Nephron progenitor cell (in vitro differentiated cells): ENCODE measurements at regions not wholly inside any gene's neighbourhood (a gene's known extent, or its start where the extent isn't known, plus 50 kb on each side); places are given as distances from the start of the nearest gene placed in this dataset.
"Not testable (repeated sequence)": the region's sequence is repeated elsewhere in the genome, so short reads cannot be mapped to it uniquely, and the experiment has no call there.

Source experiments
- DNase-seq: peaks from one replicate; pipeline ENCODE4 v3.0.0; 2021
- H3K27ac Mint-ChIP-seq: 2 replicates; pipeline ENCODE4 v1.8.0; 2021; ENCODE audit warnings: mild to moderate bottlenecking, moderate library complexity, mixed read lengths
- H3K27me3 Mint-ChIP-seq: 2 replicates; pipeline ENCODE4 v1.8.0; 2021; ENCODE audit warnings: mild to moderate bottlenecking, low read depth, mixed read lengths; ENCODE audit not compliant: poor library complexity
- H3K36me3 Mint-ChIP-seq: 2 replicates; pipeline ENCODE4 v1.8.0; 2021; ENCODE audit warnings: low read depth, mixed read lengths
- H3K4me1 Mint-ChIP-seq: 2 replicates; pipeline ENCODE4 v1.8.0; 2021; ENCODE audit warnings: mixed read lengths
- H3K4me3 Mint-ChIP-seq: 2 replicates; pipeline ENCODE4 v1.8.0; 2021; ENCODE audit warnings: mild to moderate bottlenecking, moderate library complexity, mixed read lengths
- H3K9me3 Mint-ChIP-seq: 2 replicates; pipeline ENCODE4 v1.8.0; 2021; ENCODE audit warnings: mild to moderate bottlenecking, moderate library complexity, mixed read lengths
- TF ChIP-seq, protein P1 (sequence below): fragments of 200-600 bp; sonication (generic); IDR thresholded peaks from 2 replicates; pipeline ENCODE4 v1.5.0; 2021; ENCODE audit warnings: antibody characterized with exemption

GRCh38 chr4:115456231-115456630 is 342.8 kb upstream of the NDST4 start:
- TF ChIP-seq, protein P1, sequence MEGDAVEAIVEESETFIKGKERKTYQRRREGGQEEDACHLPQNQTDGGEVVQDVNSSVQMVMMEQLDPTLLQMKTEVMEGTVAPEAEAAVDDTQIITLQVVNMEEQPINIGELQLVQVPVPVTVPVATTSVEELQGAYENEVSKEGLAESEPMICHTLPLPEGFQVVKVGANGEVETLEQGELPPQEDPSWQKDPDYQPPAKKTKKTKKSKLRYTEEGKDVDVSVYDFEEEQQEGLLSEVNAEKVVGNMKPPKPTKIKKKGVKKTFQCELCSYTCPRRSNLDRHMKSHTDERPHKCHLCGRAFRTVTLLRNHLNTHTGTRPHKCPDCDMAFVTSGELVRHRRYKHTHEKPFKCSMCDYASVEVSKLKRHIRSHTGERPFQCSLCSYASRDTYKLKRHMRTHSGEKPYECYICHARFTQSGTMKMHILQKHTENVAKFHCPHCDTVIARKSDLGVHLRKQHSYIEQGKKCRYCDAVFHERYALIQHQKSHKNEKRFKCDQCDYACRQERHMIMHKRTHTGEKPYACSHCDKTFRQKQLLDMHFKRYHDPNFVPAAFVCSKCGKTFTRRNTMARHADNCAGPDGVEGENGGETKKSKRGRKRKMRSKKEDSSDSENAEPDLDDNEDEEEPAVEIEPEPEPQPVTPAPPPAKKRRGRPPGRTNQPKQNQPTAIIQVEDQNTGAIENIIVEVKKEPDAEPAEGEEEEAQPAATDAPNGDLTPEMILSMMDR: no peak
- Mint-ChIP-seq H3K27me3 (no peaks in the 10 kb centered on the region), H3K9me3 (no peaks in the 10 kb centered on the region), H3K27ac (no peak overlapping the region), H3K4me3 (no peak overlapping the region), H3K36me3 (no peaks in the 10 kb centered on the region), H3K4me1 (no peaks in the 10 kb centered on the region)
- no peak for DNase-seq

DNA sequence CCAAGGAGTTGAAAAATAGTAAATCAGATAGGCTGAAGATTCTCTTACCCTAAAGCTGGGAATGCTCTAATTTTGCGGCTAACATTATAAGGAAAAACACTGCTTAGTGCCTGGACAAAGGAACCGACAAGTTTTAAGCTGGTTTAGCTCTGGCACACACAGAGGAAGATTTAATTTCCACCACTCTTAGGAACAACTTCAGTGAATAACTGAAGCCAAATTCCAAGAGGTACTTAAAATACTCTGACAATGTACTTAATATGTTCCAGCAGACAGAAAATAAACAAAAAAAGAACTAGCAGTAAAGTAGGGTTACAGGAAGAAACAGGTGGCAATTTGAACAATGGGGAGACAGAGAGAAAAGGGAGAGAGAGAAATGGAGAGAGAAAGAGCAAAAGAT is 340.8 kb upstream of the NDST4 start:
- no peak for DNase-seq
- TF ChIP-seq, protein P1: no peak
- H3K9me3 Mint-ChIP-seq: no peaks in the 10 kb centered on the region
- H3K27ac Mint-ChIP-seq: no peak overlapping the region
- H3K4me1 Mint-ChIP-seq: no peaks in the 10 kb centered on the region
- no peaks in the 10 kb centered on the region for H3K36me3 Mint-ChIP-seq
- no peak overlapping the region for H3K4me3 Mint-ChIP-seq
- H3K27me3 Mint-ChIP-seq: no peaks in the 10 kb centered on the region

DNA sequence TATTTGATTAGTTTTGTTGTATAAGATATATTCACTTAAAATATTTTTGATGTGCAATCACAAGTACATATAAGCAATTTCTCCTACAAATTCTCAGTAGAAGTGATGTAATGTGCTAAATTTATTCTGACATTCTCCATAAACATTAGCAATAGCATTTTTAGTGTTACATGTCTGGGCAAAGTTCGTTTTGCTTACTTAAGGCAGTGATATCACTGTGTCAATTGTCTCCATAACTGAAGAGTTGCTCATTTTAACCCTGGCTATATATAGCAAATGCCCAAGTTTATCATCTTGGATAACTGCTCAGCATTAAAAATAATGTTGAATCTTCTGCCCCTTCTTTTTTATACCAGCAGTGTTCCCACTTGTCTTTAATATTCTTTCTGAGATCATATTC is 340.0 kb upstream of the NDST4 start:
- Mint-ChIP-seq H3K27ac (no peak overlapping the region), H3K4me1 (no peaks in the 10 kb centered on the region), H3K9me3 (peaks cover 2% of the 10 kb centered on the region), H3K4me3 (no peak overlapping the region), H3K27me3 (no peaks in the 10 kb centered on the region), H3K36me3 (no peaks in the 10 kb centered on the region)
- DNase-seq: no peak
- TF ChIP-seq, protein P1: no peak

DNA sequence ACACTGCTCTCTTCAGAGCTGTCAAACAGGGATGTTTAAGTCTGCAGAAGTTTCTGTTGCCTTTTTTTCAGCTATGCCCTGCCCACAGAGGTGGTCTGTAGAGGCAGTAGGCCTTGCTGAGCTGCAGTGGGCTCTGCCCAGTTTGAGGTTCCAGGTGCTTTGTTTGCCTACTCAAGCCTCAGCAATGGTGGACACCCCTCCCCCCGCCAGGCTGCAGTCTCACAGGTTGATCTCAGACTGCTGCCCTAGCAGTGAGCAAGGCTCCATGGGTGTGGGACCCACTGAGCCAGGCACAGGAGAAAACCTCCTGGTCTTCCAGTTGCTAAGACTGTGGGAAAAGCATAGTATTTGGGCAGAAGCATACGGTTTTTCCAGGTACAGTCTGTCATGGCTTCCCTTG is 338.8 kb upstream of the NDST4 start:
- not testable (repeated sequence) for H3K27me3 Mint-ChIP-seq, H3K27ac Mint-ChIP-seq, H3K36me3 Mint-ChIP-seq, H3K4me1 Mint-ChIP-seq, DNase-seq, H3K4me3 Mint-ChIP-seq, H3K9me3 Mint-ChIP-seq

GRCh38 chr4:115437739-115438138 is 324.3 kb upstream of the NDST4 start:
- H3K4me3 Mint-ChIP-seq: no peak overlapping the region
- no peaks in the 10 kb centered on the region for H3K4me1 Mint-ChIP-seq
- H3K9me3 Mint-ChIP-seq: no peaks in the 10 kb centered on the region
- H3K27me3 Mint-ChIP-seq: no peaks in the 10 kb centered on the region
- no peaks in the 10 kb centered on the region for H3K36me3 Mint-ChIP-seq
- TF ChIP-seq, protein P1: no peak
- no peak overlapping the region for H3K27ac Mint-ChIP-seq
- no peak for DNase-seq

DNA sequence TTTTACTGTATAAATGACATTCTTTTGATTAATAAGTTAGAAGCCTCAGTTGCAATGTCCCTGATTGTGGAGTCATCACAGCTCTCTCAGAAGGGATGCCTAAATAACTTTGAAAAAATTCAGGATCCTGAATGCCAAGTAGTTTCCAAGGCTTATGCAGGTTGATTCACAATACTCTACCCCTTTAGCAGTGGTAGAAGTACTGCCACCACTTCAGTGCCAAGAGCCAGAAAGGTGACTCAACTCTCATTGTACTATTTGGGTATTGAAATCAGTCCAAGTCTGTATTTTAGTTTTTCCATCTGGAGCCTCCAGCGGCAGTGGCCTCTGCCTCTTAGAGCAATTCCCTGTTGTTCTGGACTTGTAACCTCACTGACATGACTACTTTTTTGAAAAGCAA is 320.1 kb upstream of the NDST4 start:
- no peaks in the 10 kb centered on the region for H3K9me3 Mint-ChIP-seq
- no peaks in the 10 kb centered on the region for H3K36me3 Mint-ChIP-seq
- TF ChIP-seq, protein P1: no peak
- H3K27ac Mint-ChIP-seq: no peak overlapping the region
- H3K27me3 Mint-ChIP-seq: no peaks in the 10 kb centered on the region
- no peaks in the 10 kb centered on the region for H3K4me1 Mint-ChIP-seq
- no peak for DNase-seq
- no peak overlapping the region for H3K4me3 Mint-ChIP-seq
